HK-2 (cell line): ENCODE measurements at regions not wholly inside any gene's neighbourhood (a gene's known extent, or its start where the extent isn't known, plus 50 kb on each side); places are given as distances from the start of the nearest gene placed in this dataset.

Experiments used
- DNase-seq: peaks from one replicate; pipeline ENCODE4 v3.0.0-alpha.2; 2018; ENCODE audit not compliant: unreplicated experiment

- DNase-seq = no peak
Observed at GRCh38 chr2:78290581-78291214, 734.8 kb upstream of the REG3G start.

GRCh38 chr2:78293768-78294167 lies 731.7 kb upstream of the REG3G start:
- no peak for DNase-seq

GRCh38 chr2:78301166-78301789 lies 724.2 kb upstream of the REG3G start:
- no peak for DNase-seq

GRCh38 chr2:78304678-78305077 lies 720.8 kb upstream of the REG3G start:
- no peak for DNase-seq

GRCh38 chr2:78309460-78309859 lies 716.0 kb upstream of the REG3G start:
- no peak for DNase-seq

- DNase-seq = no peak
Observed at GRCh38 chr2:78315368-78315767, 710.1 kb upstream of the REG3G start.

- no peak for DNase-seq
Observed at GRCh38 chr2:78318275-78318674, 707.2 kb upstream of the REG3G start.

GRCh38 chr2:78330193-78330592 lies 695.3 kb upstream of the REG3G start:
- no peak for DNase-seq

- no peak for DNase-seq
Observed at GRCh38 chr2:78351208-78351607, 674.3 kb upstream of the REG3G start.

GRCh38 chr2:78353168-78353567 lies 672.3 kb upstream of the REG3G start:
- DNase-seq = no peak

GRCh38 chr2:78355967-78356366 lies 669.5 kb upstream of the REG3G start:
- no peak for DNase-seq

GRCh38 chr2:78383576-78383975 lies 641.9 kb upstream of the REG3G start:
- DNase-seq = no peak

GRCh38 chr2:78397198-78397597 lies 628.3 kb upstream of the REG3G start:
- DNase-seq = no peak

- DNase-seq = no peak
Observed at GRCh38 chr2:78407960-78408794, 617.3 kb upstream of the REG3G start.

- DNase-seq = no peak
Observed at GRCh38 chr2:78408795-78409118, 616.7 kb upstream of the REG3G start.

- DNase-seq = no peak
Observed at GRCh38 chr2:78411303-78411702, 614.2 kb upstream of the REG3G start.

GRCh38 chr2:78416625-78417300 lies 608.7 kb upstream of the REG3G start:
- no peak for DNase-seq

- no peak for DNase-seq
Observed at GRCh38 chr2:78417355-78417754, 608.1 kb upstream of the REG3G start.

GRCh38 chr2:78418021-78418420 lies 607.5 kb upstream of the REG3G start:
- DNase-seq = no peak

GRCh38 chr2:78420132-78420531 lies 605.4 kb upstream of the REG3G start:
- DNase-seq = no peak

GRCh38 chr2:78423631-78424030 lies 601.9 kb upstream of the REG3G start:
- DNase-seq = no peak

- no peak for DNase-seq
Observed at GRCh38 chr2:78427170-78427569, 598.3 kb upstream of the REG3G start.

- no peak for DNase-seq
Observed at GRCh38 chr2:78431241-78431640, 594.3 kb upstream of the REG3G start.
